HEK293 (cell line): ENCODE measurements at regions not wholly inside any gene's neighbourhood (a gene's known extent, or its start where the extent isn't known, plus 50 kb on each side); places are given as distances from the start of the nearest gene placed in this dataset.

Source experiments
- ATF2 ChIP-seq: fragments of 450-650 bp; formaldehyde crosslinking; IDR thresholded peaks from 2 replicates; pipeline ENCODE4 v1.5.1; 2016; ENCODE audit warnings: missing biosample characterization, missing genetic modification characterization, low read depth
- CTCF ChIP-seq: fragments of 450-650 bp; formaldehyde crosslinking; IDR thresholded peaks from 2 replicates; pipeline ENCODE4 v1.5.1; 2016; ENCODE audit warnings: missing biosample characterization, missing genetic modification characterization
- YY1 ChIP-seq: fragments of 450-650 bp; formaldehyde crosslinking; IDR thresholded peaks from 2 replicates; pipeline ENCODE4 v1.5.1; 2018; ENCODE audit warnings: missing biosample characterization, missing genetic modification characterization
- ZBTB48 ChIP-seq: fragments of 450-650 bp; formaldehyde crosslinking; IDR thresholded peaks from 2 replicates; pipeline ENCODE4 v1.5.1; 2016; ENCODE audit warnings: missing biosample characterization, missing genetic modification characterization
- ZNF114 ChIP-seq: fragments of 450-650 bp; formaldehyde crosslinking; IDR thresholded peaks from 2 replicates; pipeline ENCODE4 v1.5.0; 2017; ENCODE audit warnings: missing biosample characterization, missing genetic modification characterization
- ZNF404 ChIP-seq: fragments of 450-650 bp; formaldehyde crosslinking; IDR thresholded peaks from 2 replicates; pipeline ENCODE4 v1.5.1; 2017; ENCODE audit warnings: missing biosample characterization, missing genetic modification characterization
- ZSCAN4 ChIP-seq: fragments of 450-650 bp; formaldehyde crosslinking; IDR thresholded peaks from 2 replicates; pipeline ENCODE4 v1.5.1; 2017; ENCODE audit warnings: missing biosample characterization, missing genetic modification characterization

GRCh38 chr11:98600103-98600502, 420.6 kb upstream of the CNTN5 start:
- TF ChIP-seq YY1 (tag by site-specific recombination) (no peak), ZNF404 (tag by site-specific recombination) (no peak), ZBTB48 (tag by site-specific recombination) (no peak), ZNF114 (tag by site-specific recombination) (no peak), ZSCAN4 (tag by site-specific recombination) (no peak), CTCF (tag by site-specific recombination) (no peak), ATF2 (tag by site-specific recombination) (no peak)
